ENCODE measurements at regions not wholly inside any gene's neighbourhood (a gene's known extent, or its start where the extent isn't known, plus 50 kb on each side); places are given as distances from the start of the nearest gene placed in this dataset.

DNA sequence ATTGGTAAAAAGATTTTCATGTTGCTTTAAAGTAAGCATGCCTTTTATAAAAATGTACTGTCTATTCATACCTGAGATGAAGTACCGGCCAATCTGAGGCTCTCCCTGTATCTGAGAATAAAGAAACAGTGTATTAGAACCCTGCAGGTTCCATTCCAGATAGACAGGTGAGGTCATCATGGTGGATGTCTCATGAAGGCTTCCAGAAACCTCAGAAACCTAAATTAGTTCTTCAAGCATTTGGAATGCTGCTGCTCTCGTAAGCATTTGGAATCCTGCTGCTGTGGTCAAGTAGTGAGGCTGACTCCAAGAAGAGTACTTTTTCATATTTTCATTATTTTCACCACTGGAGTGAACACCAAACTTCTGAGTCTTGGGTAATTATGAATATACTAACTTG, 642.3 kb downstream of the MAFB start:
- TF ChIP-seq, protein P1, sequence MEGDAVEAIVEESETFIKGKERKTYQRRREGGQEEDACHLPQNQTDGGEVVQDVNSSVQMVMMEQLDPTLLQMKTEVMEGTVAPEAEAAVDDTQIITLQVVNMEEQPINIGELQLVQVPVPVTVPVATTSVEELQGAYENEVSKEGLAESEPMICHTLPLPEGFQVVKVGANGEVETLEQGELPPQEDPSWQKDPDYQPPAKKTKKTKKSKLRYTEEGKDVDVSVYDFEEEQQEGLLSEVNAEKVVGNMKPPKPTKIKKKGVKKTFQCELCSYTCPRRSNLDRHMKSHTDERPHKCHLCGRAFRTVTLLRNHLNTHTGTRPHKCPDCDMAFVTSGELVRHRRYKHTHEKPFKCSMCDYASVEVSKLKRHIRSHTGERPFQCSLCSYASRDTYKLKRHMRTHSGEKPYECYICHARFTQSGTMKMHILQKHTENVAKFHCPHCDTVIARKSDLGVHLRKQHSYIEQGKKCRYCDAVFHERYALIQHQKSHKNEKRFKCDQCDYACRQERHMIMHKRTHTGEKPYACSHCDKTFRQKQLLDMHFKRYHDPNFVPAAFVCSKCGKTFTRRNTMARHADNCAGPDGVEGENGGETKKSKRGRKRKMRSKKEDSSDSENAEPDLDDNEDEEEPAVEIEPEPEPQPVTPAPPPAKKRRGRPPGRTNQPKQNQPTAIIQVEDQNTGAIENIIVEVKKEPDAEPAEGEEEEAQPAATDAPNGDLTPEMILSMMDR (IDR thresholded peaks at IDR 0.05) = no peak
- Mint-ChIP-seq H3K27ac (ENCODE audit: unreplicated experiment) (no peak overlapping the region), H3K36me3 (ENCODE audit: low read depth) (no peaks in the 10 kb centered on the region), H3K27me3 (ENCODE audit: low read depth) (no peaks in the 10 kb centered on the region), H3K4me1 (ENCODE audit: low read depth) (no peaks in the 10 kb centered on the region), H3K4me3 (ENCODE audit: unreplicated experiment) (no peak overlapping the region), H3K9me3 (ENCODE audit: low read depth) (no peaks in the 10 kb centered on the region)
- DNase-seq (ENCODE audit: low spot score) = no peak

GRCh38 chr20:40037511-40037910, 651.5 kb downstream of the MAFB start:
- H3K9me3 Mint-ChIP-seq (ENCODE audit: low read depth) = no peaks in the 10 kb centered on the region
- no peak overlapping the region for H3K4me3 Mint-ChIP-seq (ENCODE audit: unreplicated experiment)
- peaks cover 5% of the 10 kb centered on the region for H3K4me1 Mint-ChIP-seq (ENCODE audit: low read depth)
- TF ChIP-seq, protein P1 (IDR thresholded peaks at IDR 0.05) = no peak
- H3K36me3 Mint-ChIP-seq (ENCODE audit: low read depth) = no peaks in the 10 kb centered on the region
- peaks cover 4% of the 10 kb centered on the region for H3K27me3 Mint-ChIP-seq (ENCODE audit: low read depth)
- no peak for DNase-seq (ENCODE audit: low spot score)
- no peak overlapping the region for H3K27ac Mint-ChIP-seq (ENCODE audit: unreplicated experiment)

DNA sequence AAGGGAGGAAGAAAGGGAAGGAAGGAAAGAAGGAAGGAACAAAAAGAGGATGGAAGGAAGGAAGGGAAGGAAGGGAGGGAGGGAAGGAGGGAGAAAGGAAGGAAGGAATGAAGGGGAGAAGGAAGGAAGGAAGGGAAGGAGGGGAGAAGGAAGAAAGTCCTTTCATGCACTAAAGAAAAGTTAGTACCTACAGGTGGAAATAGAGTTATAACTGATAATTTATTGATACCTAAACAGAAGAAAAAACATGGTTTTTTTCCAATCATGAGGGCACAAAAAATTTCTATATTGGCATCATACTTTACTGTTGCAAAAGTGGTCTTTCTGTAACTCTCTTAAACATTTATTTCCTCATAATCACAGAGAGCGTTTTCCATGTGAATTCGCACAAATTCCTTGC, 659.4 kb downstream of the MAFB start:
- Mint-ChIP-seq H3K27ac (ENCODE audit: unreplicated experiment) (no peak overlapping the region), H3K4me1 (ENCODE audit: low read depth) (no peaks in the 10 kb centered on the region), H3K9me3 (ENCODE audit: low read depth) (peaks cover 5% of the 10 kb centered on the region), H3K36me3 (ENCODE audit: low read depth) (no peaks in the 10 kb centered on the region), H3K27me3 (ENCODE audit: low read depth) (peaks cover 9% of the 10 kb centered on the region), H3K4me3 (ENCODE audit: unreplicated experiment) (no peak overlapping the region)
- TF ChIP-seq, protein P1 (IDR thresholded peaks at IDR 0.05) = no peak
- no peak for DNase-seq (ENCODE audit: low spot score)

DNA sequence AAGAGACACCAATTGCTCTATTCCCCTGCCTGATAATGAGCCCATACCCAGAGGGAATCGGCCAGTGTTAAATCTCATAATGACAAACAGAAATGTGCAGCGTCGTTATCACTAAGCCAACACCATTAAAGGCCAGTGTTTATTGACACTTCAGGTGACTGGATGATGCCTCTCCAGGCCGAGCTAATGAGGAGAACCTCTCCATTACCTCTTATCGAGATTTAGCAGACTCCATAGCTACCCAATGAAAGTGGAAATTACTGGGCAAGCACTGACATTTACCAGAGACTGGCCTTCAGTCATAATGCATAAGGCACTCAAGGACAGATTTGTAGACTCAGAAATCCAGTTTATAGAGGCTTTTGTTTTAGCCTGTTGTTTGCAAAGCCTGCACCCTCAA, 669.5 kb downstream of the MAFB start:
- TF ChIP-seq, protein P1 (IDR thresholded peaks at IDR 0.05) = no peak
- DNase-seq (ENCODE audit: low spot score) = no peak
- Mint-ChIP-seq H3K36me3 (ENCODE audit: low read depth) (no peaks in the 10 kb centered on the region), H3K27me3 (ENCODE audit: low read depth) (no peaks in the 10 kb centered on the region), H3K4me3 (ENCODE audit: unreplicated experiment) (no peak overlapping the region), H3K9me3 (ENCODE audit: low read depth) (no peaks in the 10 kb centered on the region), H3K27ac (ENCODE audit: unreplicated experiment) (no peak overlapping the region), H3K4me1 (ENCODE audit: low read depth) (no peaks in the 10 kb centered on the region)

DNA sequence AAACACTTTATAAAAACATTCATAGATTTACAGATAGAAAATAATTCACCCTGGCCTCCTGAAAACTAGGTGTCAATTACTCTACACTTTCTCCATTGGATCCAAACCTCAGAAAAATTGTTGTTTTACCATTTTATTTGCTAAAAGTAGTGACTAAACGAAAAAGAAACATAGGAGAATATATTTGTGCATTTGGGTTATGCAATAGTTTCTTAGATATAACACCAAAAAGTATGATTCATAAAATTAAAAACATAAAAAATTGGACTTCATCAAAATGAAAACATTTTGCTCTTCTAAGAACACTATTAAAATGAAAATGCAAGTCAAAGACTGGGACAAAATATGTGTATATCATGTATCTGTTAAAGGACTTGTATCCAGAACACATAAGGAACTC, 671.3 kb downstream of the MAFB start:
- no peak overlapping the region for H3K27ac Mint-ChIP-seq (ENCODE audit: unreplicated experiment)
- H3K27me3 Mint-ChIP-seq (ENCODE audit: low read depth) = no peaks in the 10 kb centered on the region

More for the DNA sequence above, 671.3 kb downstream of the MAFB start:
- H3K4me3 Mint-ChIP-seq (ENCODE audit: unreplicated experiment) = no peak overlapping the region
- H3K9me3 Mint-ChIP-seq (ENCODE audit: low read depth) = no peaks in the 10 kb centered on the region
- DNase-seq (ENCODE audit: low spot score) = no peak
- no peaks in the 10 kb centered on the region for H3K4me1 Mint-ChIP-seq (ENCODE audit: low read depth)
- H3K36me3 Mint-ChIP-seq (ENCODE audit: low read depth) = no peaks in the 10 kb centered on the region
- TF ChIP-seq, protein P1 (IDR thresholded peaks at IDR 0.05) = no peak

Measured in chondrocyte (in vitro differentiated cells).